Fibroblast of villous mesenchyme (primary cell): ENCODE measurements at regions not wholly inside any gene's neighbourhood (a gene's known extent, or its start where the extent isn't known, plus 50 kb on each side); places are given as distances from the start of the nearest gene placed in this dataset.
A peak's percentile ranks its signal among the peaks of the same experiment; 100 is the strongest.

ENCODE experiments used
- DNase-seq: peaks from one replicate; pipeline ENCODE4 v3.0.0-alpha.2; 2010; ENCODE audit warnings: low read depth
- H3K4me3 ChIP-seq: 2 replicates; pipeline ENCODE4 v1.5.1; 2011; ENCODE audit warnings: low read depth, mild to moderate bottlenecking, low read length
- TF ChIP-seq, protein P1 (sequence below): IDR thresholded peaks from 2 replicates; pipeline ENCODE4 v1.5.1; 2012; ENCODE audit warnings: low read depth, mild to moderate bottlenecking, low read length; ENCODE audit not compliant: insufficient read depth

DNA sequence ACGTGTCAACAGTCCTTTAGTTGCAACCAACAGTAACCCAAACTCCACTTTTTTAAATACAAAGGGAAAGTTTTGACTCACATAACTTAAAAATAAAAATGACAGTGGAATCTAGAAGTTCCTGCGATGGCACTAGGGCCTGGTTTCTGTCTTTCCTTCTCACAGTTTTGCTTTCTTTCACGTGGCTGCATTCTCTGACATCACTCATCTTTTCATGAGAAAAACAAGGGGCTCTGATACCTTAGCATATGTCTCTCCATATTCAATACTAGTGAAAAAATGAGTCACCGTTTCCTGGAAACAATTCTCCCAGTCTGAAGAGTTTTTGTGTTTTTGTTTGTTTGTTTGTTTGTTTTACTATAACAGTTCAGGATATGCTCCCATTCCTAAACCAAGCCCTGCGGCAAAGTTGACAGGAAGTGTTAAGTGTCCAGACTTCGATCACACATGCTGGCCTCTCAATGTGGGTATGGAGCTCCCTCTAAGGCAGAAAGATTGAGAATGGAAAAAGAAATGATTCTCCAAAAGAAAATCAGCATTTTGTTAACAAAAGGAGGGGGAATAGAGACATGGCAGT lies 483.3 kb downstream of the TTLL7 start:
- DNase-seq = no peak
- TF ChIP-seq, protein P1, sequence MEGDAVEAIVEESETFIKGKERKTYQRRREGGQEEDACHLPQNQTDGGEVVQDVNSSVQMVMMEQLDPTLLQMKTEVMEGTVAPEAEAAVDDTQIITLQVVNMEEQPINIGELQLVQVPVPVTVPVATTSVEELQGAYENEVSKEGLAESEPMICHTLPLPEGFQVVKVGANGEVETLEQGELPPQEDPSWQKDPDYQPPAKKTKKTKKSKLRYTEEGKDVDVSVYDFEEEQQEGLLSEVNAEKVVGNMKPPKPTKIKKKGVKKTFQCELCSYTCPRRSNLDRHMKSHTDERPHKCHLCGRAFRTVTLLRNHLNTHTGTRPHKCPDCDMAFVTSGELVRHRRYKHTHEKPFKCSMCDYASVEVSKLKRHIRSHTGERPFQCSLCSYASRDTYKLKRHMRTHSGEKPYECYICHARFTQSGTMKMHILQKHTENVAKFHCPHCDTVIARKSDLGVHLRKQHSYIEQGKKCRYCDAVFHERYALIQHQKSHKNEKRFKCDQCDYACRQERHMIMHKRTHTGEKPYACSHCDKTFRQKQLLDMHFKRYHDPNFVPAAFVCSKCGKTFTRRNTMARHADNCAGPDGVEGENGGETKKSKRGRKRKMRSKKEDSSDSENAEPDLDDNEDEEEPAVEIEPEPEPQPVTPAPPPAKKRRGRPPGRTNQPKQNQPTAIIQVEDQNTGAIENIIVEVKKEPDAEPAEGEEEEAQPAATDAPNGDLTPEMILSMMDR = no peak
- no peak overlapping the region for H3K4me3 ChIP-seq

DNA sequence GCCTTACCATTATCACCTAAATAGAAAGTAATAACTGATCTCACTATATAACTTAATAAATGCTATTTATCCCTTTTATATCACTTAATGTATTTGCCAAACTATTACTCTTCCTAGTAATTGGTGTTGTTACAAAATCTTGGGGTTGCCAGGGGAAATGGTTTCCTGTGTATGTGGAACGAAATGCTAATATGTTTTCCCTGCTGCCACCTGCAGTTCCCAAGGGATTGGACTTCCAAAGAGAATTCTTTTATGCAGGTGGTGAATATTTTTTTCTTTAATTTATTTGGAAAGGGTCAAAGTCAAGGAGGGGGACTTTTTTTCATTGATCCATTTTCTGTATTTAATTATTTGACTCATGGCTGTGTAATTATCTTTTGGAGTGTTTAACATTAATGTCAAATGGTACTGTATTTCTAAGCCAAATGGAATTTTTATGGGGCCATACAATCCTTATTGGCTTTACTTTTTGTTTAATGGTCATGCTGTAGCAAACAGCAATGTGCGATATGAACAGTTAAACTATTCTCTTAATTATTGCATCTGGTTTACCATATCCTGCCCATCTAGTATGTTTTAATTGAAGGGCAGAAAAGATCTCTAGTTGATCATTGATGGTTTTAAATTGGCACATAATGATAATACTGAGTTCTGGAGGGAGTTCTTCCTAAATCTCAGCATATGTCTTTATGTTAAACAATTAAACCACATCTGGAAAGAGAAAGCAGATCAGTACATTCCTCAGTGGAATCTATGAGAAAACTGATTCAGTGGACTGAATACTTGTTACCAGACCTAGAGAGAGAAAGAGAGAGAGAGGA lies 486.3 kb downstream of the TTLL7 start:
- no peak overlapping the region for H3K4me3 ChIP-seq
- DNase-seq = peak; percentile 13

DNA sequence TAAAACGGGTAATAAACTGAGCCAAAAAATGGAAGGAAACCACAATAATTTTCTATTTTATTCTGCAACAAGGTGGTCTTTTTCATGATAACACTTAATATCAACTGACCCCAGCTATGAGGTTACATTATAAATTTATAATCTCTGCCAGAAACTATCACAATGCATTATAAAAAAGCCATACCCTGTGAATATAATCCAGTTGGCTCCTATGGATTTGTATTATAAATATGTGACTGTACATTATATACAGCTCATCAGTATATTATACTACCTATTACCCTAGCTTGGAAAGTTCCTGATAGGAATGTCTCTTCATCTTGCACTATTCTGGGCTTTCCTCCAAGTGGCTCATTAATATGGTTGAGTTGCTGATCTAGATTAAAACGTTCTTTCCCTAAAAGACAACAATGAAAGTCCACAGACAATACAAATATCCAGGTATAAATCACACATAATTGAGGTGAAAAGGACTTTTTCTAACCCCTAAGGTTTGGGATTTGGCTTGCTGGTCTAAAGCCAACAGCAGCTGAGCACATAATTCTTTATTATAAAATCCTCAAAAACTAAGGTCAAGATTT lies 487.7 kb downstream of the TTLL7 start:
- DNase-seq = no peak
- TF ChIP-seq, protein P1 = no peak

More for the DNA sequence above, 486.3 kb downstream of the TTLL7 start:
- TF ChIP-seq, protein P1 = no peak

DNA sequence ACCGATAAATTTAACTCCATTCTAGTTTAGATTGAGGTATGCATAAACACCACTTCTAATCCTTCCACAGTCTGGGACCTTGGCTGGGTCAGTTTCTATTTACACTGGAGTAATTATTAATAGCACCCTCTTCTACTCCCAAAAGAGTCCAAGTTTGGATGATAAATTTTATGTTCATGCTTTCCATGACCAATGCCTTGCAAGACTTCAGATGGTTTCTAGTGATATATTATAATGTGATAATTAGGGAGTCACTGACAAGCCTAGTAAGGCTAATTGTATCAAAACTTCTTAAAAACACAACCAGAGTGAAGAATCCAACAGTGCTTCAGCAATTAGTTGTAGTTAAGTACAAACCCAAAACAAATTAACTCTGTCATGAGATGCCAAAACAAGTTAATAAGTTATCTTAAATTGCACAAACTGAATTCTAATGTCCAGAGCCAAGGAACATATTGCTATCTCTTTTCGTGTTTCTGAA lies 489.6 kb downstream of the TTLL7 start:
- TF ChIP-seq, protein P1 = no peak
- DNase-seq = peak; percentile 8
- no peak overlapping the region for H3K4me3 ChIP-seq

More for the DNA sequence above, 487.7 kb downstream of the TTLL7 start:
- no peak overlapping the region for H3K4me3 ChIP-seq

DNA sequence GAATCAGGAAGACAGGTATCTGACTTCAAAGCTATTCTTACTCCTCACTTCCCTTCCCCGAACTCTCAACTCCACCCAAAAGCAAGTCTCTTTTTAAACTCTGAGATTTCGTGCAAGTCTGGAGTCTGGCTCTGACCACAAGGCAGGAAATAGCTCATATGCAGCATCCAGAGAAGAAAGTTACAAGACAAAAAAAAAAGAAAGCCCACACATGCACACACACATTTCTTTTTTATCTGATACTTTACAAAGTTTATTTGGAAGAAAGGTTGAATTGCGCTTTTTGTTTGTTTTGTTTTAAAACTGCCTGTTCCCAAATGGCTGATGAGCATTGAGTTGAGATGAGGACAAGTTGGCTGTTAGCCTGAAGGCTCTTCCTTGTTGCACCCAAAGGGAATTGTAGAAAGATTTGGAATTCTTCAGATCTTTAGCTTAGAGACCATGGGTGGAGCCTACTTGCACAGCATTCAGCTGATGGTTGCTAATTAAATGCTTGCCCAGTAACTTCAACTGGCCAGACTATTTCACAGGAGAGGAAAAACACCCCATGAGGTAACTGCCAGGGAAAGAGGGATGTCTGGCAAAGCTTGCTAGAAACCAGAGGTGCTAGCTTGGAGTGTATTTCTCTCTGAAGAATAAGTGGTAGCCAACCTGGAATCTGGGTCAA lies 490.3 kb downstream of the TTLL7 start:
- TF ChIP-seq, protein P1 = no peak
- DNase-seq = peak; percentile 80
- no peak overlapping the region for H3K4me3 ChIP-seq

DNA sequence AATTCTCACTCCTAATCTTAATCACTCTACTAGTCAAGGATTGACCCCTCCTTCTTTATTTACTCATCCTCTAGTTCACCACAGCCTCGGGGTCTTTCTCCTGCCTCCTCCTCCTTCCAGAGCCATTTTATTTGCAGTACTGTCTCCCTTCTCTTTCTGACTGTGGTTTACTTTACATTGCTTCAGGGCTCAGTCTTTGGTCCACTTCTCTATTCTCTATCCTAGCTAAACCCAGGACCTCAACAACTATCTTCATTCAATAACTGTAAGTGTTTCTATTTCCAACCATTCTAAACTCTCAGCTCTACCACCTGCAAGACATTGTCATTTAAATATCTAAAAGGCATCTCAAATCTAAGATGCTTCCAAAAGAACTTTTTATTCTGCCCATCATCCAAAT lies 493.8 kb downstream of the TTLL7 start:
- TF ChIP-seq, protein P1 = no peak
- DNase-seq = no peak
- no peak overlapping the region for H3K4me3 ChIP-seq
